Hematopoietic multipotent progenitor cell treated with erythropoietin and hydrocortisone succinate and interleukin-3 and kit ligand, for 4 days (in vitro differentiated cells): ENCODE measurements at regions not wholly inside any gene's neighbourhood (a gene's known extent, or its start where the extent isn't known, plus 50 kb on each side); places are given as distances from the start of the nearest gene placed in this dataset.
"Not testable (repeated sequence)": the region's sequence is repeated elsewhere in the genome, so short reads cannot be mapped to it uniquely, and the experiment has no call there.

Source experiments
- DNase-seq: peaks from one replicate; pipeline ENCODE4 v3.0.0-alpha.2; 2015

- DNase-seq: no peak
These were observed 68.8 kb upstream of the ARID1A start for GRCh38 chr1:26626994-26627393.

DNA sequence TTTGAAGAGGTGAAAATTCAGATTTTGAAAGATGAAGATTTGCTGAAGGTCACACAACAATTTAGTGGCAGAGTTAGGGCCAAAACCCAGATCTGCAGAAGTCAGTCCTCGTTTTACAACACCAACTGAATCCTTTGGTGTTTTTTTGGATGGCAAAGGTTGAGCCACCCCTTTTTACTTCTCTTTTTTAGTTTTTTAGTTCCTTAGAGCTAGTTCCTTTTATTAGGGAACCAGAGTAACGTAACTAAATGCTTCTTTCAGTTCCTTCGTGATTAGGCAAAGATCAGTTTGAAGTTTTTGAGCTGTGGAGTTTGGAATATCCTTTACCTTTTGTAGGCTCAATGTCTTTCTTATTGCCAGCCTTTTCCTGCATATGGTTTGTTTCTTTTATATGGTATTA is 67.9 kb upstream of the ARID1A start:
- peak; percentile 80 for DNase-seq

DNA sequence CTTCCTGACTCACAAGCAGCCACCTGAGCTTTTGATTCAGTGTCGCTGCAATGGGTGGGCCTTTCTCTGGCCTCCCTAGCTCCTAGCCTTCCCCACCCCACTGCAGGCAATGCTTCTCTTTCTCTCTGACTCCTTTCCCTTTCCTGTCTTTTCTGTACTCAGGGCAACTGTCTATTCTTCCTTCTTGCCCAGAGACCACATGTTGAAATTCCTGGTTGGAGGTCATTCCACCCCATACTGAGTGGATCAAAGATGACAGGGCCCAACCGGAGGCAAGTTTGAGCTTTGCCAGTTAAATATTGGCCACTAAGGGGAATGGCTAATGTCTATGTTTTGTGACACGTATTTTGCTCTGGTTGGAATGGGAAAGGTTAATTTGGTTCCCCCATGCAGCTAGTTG is 65.2 kb upstream of the ARID1A start:
- DNase-seq: no peak

- not testable (repeated sequence) for DNase-seq
These were observed 60.0 kb upstream of the ARID1A start for GRCh38 chr1:26635800-26636199.

GRCh38 chr1:26645734-26646133 is 50.1 kb upstream of the ARID1A start:
- no peak for DNase-seq
